ENCODE measurements at regions not wholly inside any gene's neighbourhood (a gene's known extent, or its start where the extent isn't known, plus 50 kb on each side); places are given as distances from the start of the nearest gene placed in this dataset.

DNA sequence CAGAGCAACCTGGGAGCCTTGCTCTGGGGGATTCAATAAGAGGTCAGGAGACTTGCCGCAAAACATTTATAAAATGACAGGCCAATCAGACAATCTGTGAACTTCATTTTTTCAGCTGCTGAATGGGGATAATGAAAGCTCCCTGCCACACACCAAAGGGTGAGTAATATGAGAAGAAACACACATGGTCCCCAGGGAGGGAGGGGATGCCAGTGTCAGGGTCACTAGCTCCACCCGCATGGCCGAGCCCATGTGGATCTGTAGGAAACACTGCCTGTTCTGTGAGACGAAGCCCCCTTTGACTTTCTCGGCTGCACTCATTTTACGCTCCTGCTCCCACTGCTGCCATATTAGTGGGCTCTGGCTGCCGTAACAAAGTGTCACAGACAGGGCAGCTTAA is 521.0 kb upstream of the RAB6C start:
- TF ChIP-seq, protein P1, sequence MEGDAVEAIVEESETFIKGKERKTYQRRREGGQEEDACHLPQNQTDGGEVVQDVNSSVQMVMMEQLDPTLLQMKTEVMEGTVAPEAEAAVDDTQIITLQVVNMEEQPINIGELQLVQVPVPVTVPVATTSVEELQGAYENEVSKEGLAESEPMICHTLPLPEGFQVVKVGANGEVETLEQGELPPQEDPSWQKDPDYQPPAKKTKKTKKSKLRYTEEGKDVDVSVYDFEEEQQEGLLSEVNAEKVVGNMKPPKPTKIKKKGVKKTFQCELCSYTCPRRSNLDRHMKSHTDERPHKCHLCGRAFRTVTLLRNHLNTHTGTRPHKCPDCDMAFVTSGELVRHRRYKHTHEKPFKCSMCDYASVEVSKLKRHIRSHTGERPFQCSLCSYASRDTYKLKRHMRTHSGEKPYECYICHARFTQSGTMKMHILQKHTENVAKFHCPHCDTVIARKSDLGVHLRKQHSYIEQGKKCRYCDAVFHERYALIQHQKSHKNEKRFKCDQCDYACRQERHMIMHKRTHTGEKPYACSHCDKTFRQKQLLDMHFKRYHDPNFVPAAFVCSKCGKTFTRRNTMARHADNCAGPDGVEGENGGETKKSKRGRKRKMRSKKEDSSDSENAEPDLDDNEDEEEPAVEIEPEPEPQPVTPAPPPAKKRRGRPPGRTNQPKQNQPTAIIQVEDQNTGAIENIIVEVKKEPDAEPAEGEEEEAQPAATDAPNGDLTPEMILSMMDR (IDR thresholded peaks at IDR 0.05): no peak
- TF ChIP-seq POLR2A (IDR thresholded peaks at IDR 0.05): no peak

Measured in right lobe of liver (tissue), 4 donors.